Left lung (tissue), 4 donors: ENCODE measurements at regions not wholly inside any gene's neighbourhood (a gene's known extent, or its start where the extent isn't known, plus 50 kb on each side); places are given as distances from the start of the nearest gene placed in this dataset.
"Not testable (repeated sequence)": the region's sequence is repeated elsewhere in the genome, so short reads cannot be mapped to it uniquely, and the experiment has no call there.

Source experiments
- ATAC-seq: fragments of 200-7000 bp; cut with Tn5 transposase; one replicate; pipeline ENCODE4 v1.9.1; 2020; ENCODE audit warnings: moderate library complexity
- DNase-seq, 4 donors: peaks; one replicate each; pipeline ENCODE4 v3.0.0-alpha.2; 2013 to 2020
- H3K27ac ChIP-seq, 2 donors: fragments of 200-600 bp; sonication (generic) in 1 of 2; one replicate each; pipeline versions ENCODE4 v1.5.0 to v1.8.0; 2020 to 2021
- H3K27me3 ChIP-seq, 2 donors: fragments of 200-600 bp; sonication (generic) in 1 of 2; one replicate each; pipeline versions ENCODE4 v1.5.0 to v1.8.0; 2020 to 2021
- H3K36me3 ChIP-seq, 2 donors: fragments of 200-600 bp; sonication (generic) in 1 of 2; one replicate each; pipeline versions ENCODE4 v1.5.0 to v1.8.0; 2020 to 2021
- H3K4me1 ChIP-seq, 2 donors: fragments of 200-600 bp; one replicate each; pipeline ENCODE4 v1.8.0; 2021
- H3K4me3 ChIP-seq, 2 donors: fragments of 200-600 bp; sonication (generic) in 1 of 2; one replicate each; pipeline versions ENCODE4 v1.5.0 to v1.8.0; 2020 to 2021; ENCODE audit warnings: mild to moderate bottlenecking in 1 of 2
- H3K9me3 ChIP-seq, 2 donors: fragments of 200-600 bp; sonication (generic) in 1 of 2; one replicate each; pipeline versions ENCODE4 v1.5.0 to v1.8.0; 2020 to 2021
- intact Hi-C, 2 donors: fragments of 100-400 bp; cut with DNase I; formaldehyde crosslinking; loops; one replicate each; pipeline versions ENCODE4 v1.11.2 to v1.14.2; 2022
- TF ChIP-seq, protein P1 (sequence below), 2 donors: fragments of 200-600 bp; sonication (generic) in 1 of 2; IDR thresholded peaks; one replicate each; pipeline versions ENCODE4 v1.5.0 to v1.8.0; 2021; ENCODE audit warnings: antibody characterized with exemption in 2 of 2
- donor health status: DM: no; HTN: yes; CAD: no.
- donor health status: DM: no; HTN: no; CAD: no.

GRCh38 chr20:58032599-58032998, 195.9 kb downstream of the ANKRD60 start:
- H3K9me3 ChIP-seq = no peaks in the 10 kb centered on the region
- peaks cover 0 to 14% of the 10 kb centered on the region in 2 donors for H3K27me3 ChIP-seq
- H3K4me3 ChIP-seq = no peak overlapping the region
- TF ChIP-seq, protein P1, sequence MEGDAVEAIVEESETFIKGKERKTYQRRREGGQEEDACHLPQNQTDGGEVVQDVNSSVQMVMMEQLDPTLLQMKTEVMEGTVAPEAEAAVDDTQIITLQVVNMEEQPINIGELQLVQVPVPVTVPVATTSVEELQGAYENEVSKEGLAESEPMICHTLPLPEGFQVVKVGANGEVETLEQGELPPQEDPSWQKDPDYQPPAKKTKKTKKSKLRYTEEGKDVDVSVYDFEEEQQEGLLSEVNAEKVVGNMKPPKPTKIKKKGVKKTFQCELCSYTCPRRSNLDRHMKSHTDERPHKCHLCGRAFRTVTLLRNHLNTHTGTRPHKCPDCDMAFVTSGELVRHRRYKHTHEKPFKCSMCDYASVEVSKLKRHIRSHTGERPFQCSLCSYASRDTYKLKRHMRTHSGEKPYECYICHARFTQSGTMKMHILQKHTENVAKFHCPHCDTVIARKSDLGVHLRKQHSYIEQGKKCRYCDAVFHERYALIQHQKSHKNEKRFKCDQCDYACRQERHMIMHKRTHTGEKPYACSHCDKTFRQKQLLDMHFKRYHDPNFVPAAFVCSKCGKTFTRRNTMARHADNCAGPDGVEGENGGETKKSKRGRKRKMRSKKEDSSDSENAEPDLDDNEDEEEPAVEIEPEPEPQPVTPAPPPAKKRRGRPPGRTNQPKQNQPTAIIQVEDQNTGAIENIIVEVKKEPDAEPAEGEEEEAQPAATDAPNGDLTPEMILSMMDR (IDR thresholded peaks at IDR 0.05) = no peak
- H3K4me1 ChIP-seq = no peaks in the 10 kb centered on the region
- H3K27ac ChIP-seq = no peak overlapping the region
- no peaks in the 10 kb centered on the region for H3K36me3 ChIP-seq
- intact Hi-C loops = no loop called here
- ATAC-seq (no peak), DNase-seq (no peak)

- peaks cover 0 to 14% of the 10 kb centered on the region in 2 donors for H3K27me3 ChIP-seq
- H3K27ac ChIP-seq, H3K36me3 ChIP-seq, ATAC-seq, H3K4me1 ChIP-seq, H3K9me3 ChIP-seq, H3K4me3 ChIP-seq, intact Hi-C loops, DNase-seq: not testable (repeated sequence)
Observed at GRCh38 chr20:58031350-58031749, 197.1 kb downstream of the ANKRD60 start.

GRCh38 chr20:58028123-58028522, 200.3 kb downstream of the ANKRD60 start:
- Histone ChIP-seq H3K27ac (no peak overlapping the region), H3K4me1 (no peaks in the 10 kb centered on the region), H3K4me3 (no peak overlapping the region), H3K27me3 (peaks cover 0 to 20% of the 10 kb centered on the region in 2 donors), H3K9me3 (no peaks in the 10 kb centered on the region), H3K36me3 (no peaks in the 10 kb centered on the region)
- intact Hi-C loops = no loop called here
- TF ChIP-seq, protein P1 (IDR thresholded peaks at IDR 0.05) = no peak
- no peak for ATAC-seq
- no peak for DNase-seq

DNA sequence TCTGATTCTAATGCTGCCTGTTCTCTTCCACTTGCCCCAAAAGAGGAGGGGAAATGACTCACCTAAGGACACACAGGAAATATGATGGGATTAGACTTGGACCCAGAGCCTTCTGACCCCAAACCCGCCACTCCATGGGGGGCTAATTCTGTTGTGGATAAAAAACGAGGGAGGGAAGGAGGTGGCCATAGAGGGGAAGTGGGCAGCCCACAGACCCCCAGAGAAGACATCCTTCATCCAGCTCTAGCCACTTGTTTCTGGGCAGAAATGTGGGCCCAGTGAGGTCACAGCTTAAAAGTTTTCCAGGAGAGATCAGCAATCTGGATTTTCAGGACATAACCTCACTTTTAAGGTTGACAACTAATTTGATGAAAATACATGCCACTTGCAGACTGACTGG, 202.1 kb downstream of the ANKRD60 start:
- H3K36me3 ChIP-seq = no peaks in the 10 kb centered on the region
- TF ChIP-seq, protein P1 (IDR thresholded peaks at IDR 0.05) = no peak
- ATAC-seq (no peak), DNase-seq (no peak)
- no peaks in the 10 kb centered on the region for H3K9me3 ChIP-seq
- peaks cover 0 to 16% of the 10 kb centered on the region in 2 donors for H3K27me3 ChIP-seq
- intact Hi-C loops = no loop called here
- no peak overlapping the region for H3K27ac ChIP-seq
- H3K4me1 ChIP-seq = no peaks in the 10 kb centered on the region
- H3K4me3 ChIP-seq = no peak overlapping the region

DNA sequence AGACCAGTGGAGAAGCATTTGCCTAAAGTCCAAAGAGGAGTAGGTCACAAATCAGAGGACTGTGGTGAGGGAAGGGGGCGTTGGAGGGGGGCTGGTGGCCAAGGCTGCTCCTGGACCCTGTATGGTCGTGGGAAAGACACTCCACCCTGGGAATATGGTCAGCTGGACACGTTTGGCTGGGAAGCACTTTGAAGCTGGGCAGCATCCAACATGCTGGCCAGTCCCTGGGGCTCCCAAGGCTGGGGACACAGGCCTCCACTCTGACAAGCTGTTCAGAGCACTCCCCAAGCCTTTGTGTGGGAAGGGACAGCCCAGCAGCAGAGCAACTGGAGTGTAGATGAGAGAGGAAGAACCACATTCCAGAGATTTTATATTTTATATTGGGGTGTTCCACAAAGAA, 203.2 kb downstream of the ANKRD60 start:
- intact Hi-C loops = no loop called here
- TF ChIP-seq, protein P1 (IDR thresholded peaks at IDR 0.05) = no peak
- Histone ChIP-seq H3K27ac (no peak overlapping the region), H3K27me3 (peaks cover 0 to 16% of the 10 kb centered on the region in 2 donors), H3K9me3 (no peaks in the 10 kb centered on the region), H3K4me1 (no peaks in the 10 kb centered on the region), H3K4me3 (no peak overlapping the region), H3K36me3 (no peaks in the 10 kb centered on the region)
- ATAC-seq (no peak), DNase-seq (peak in 1 of 4 donors; percentile 10)

DNA sequence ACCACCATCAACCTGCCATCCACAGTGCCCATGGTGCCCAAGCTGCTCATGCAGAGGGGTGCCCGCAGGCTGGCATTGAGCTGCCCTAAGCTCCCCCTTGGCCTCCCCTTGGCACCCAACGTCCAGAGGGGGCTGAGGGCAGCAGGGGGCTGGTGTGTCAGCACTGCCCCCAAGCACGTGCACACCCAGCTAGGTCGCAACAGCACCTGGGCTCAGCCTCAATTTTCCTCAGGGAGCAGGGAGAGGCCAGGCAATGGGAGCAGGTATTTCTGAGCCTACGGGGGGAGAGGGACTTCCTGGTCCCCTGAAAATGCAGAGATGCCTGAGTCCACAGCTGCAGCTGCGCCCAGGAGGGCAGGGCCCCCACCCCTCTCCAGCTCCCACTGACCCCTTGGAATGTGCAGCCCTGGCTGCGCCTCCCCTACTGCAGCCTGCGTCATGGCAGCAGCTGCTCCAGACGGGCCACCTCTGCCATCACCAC, 204.2 kb downstream of the ANKRD60 start:
- H3K27ac ChIP-seq = no peak overlapping the region
- H3K36me3 ChIP-seq = no peaks in the 10 kb centered on the region
- H3K4me3 ChIP-seq = no peak overlapping the region
- H3K9me3 ChIP-seq = no peaks in the 10 kb centered on the region
- DNase-seq (no peak), ATAC-seq (no peak)
- peaks cover 0 to 9% of the 10 kb centered on the region in 2 donors for H3K27me3 ChIP-seq
- TF ChIP-seq, protein P1 (IDR thresholded peaks at IDR 0.05) = no peak
- H3K4me1 ChIP-seq = no peaks in the 10 kb centered on the region
- intact Hi-C loops = no loop called here
